Right hindlimb (tissue), 1 donor: ENCODE measurements at regions not wholly inside any gene's neighbourhood (a gene's known extent, or its start where the extent isn't known, plus 50 kb on each side); places are given as distances from the start of the nearest gene placed in this dataset.

Experiments
- DNase-seq: peaks from one replicate; pipeline ENCODE4 v3.0.0-alpha.2; 2018

GRCh38 chr5:4924577-4924976 lies 215.6 kb upstream of the ADAMTS16 start:
- DNase-seq = no peak

- no peak for DNase-seq
These were observed 213.0 kb upstream of the ADAMTS16 start for GRCh38 chr5:4927097-4927496.

GRCh38 chr5:4928409-4928808 lies 211.7 kb upstream of the ADAMTS16 start:
- no peak for DNase-seq

GRCh38 chr5:4929092-4929655 lies 211.0 kb upstream of the ADAMTS16 start:
- DNase-seq = no peak

- DNase-seq = peak; percentile 58
These were observed 200.9 kb upstream of the ADAMTS16 start for GRCh38 chr5:4939042-4939781.

GRCh38 chr5:4941161-4941560 lies 199.0 kb upstream of the ADAMTS16 start:
- no peak for DNase-seq

GRCh38 chr5:4941957-4942830 lies 197.9 kb upstream of the ADAMTS16 start:
- DNase-seq = no peak

GRCh38 chr5:4942831-4943178 lies 197.3 kb upstream of the ADAMTS16 start:
- DNase-seq = no peak

- DNase-seq = no peak
These were observed 194.8 kb upstream of the ADAMTS16 start for GRCh38 chr5:4945296-4945695.

- no peak for DNase-seq
These were observed 193.0 kb upstream of the ADAMTS16 start for GRCh38 chr5:4947106-4947505.

GRCh38 chr5:4947893-4948536 lies 192.1 kb upstream of the ADAMTS16 start:
- DNase-seq = no peak

GRCh38 chr5:4949108-4949507 lies 191.0 kb upstream of the ADAMTS16 start:
- DNase-seq = no peak

GRCh38 chr5:4953576-4953975 lies 186.6 kb upstream of the ADAMTS16 start:
- no peak for DNase-seq

- no peak for DNase-seq
These were observed 186.1 kb upstream of the ADAMTS16 start for GRCh38 chr5:4954048-4954447.

- no peak for DNase-seq
These were observed 176.9 kb upstream of the ADAMTS16 start for GRCh38 chr5:4963265-4963664.

- DNase-seq = no peak
These were observed 170.8 kb upstream of the ADAMTS16 start for GRCh38 chr5:4969351-4969750.

- no peak for DNase-seq
These were observed 170.0 kb upstream of the ADAMTS16 start for GRCh38 chr5:4970171-4970570.

GRCh38 chr5:4976902-4977301 lies 163.2 kb upstream of the ADAMTS16 start:
- no peak for DNase-seq

- no peak for DNase-seq
These were observed 162.6 kb upstream of the ADAMTS16 start for GRCh38 chr5:4977416-4978110.

GRCh38 chr5:4980201-4980600 lies 159.9 kb upstream of the ADAMTS16 start:
- DNase-seq = no peak

GRCh38 chr5:4981608-4982007 lies 158.5 kb upstream of the ADAMTS16 start:
- no peak for DNase-seq

GRCh38 chr5:4983701-4984100 lies 156.4 kb upstream of the ADAMTS16 start:
- no peak for DNase-seq

- DNase-seq = no peak
These were observed 155.7 kb upstream of the ADAMTS16 start for GRCh38 chr5:4984461-4984860.
